ENCODE measurements at regions not wholly inside any gene's neighbourhood (a gene's known extent, or its start where the extent isn't known, plus 50 kb on each side); places are given as distances from the start of the nearest gene placed in this dataset.

- no peak for TF ChIP-seq CTCF (IDR thresholded peaks at IDR 0.05)
- TF ChIP-seq REST (IDR thresholded peaks at IDR 0.05; ENCODE audit: insufficient read depth in 1 of 2, low read depth in 2 of 2, low read length in 1 of 2): no peak
- TF ChIP-seq POLR2AphosphoS5 (IDR thresholded peaks at IDR 0.05; ENCODE audit: low read depth, low read length): no peak
- no peak for TF ChIP-seq SIN3A (IDR thresholded peaks at IDR 0.05; ENCODE audit: borderline replicate concordance, insufficient read depth, low read depth, low read length)
- TF ChIP-seq TCF7L2 (IDR thresholded peaks at IDR 0.05; ENCODE audit: low read depth, low read length): no peak
Observed at GRCh38 chr16:86395477-86395876, 114.8 kb upstream of the FOXF1 start.

Measured in Panc1 (cell line).